GM12874 (cell line): ENCODE measurements at regions not wholly inside any gene's neighbourhood (a gene's known extent, or its start where the extent isn't known, plus 50 kb on each side); places are given as distances from the start of the nearest gene placed in this dataset.

ENCODE experiments used
- CTCF ChIP-seq: IDR thresholded peaks from 2 replicates; pipeline ENCODE4 v1.5.1; 2011; ENCODE audit warnings: low read depth, mild to moderate bottlenecking, control low read depth, low read length, moderate library complexity; ENCODE audit not compliant: insufficient read depth

DNA sequence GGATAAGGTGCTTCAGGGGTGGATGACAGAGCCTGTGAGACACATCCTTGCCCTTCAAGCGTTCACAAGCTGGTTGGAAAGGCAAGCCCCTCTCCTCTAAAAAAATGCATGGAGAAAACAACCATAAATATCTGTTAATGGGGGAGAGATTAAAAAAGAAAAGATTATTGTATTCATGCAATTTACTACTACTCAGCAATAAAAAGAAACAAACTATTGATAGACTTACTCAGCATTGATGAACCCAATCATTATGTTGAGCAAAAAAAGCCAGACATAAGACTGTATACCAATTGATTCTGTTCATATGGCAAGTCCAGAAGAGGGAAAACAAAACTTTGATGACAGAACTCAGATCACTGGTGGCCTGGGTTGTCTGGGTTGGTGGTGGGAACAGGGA is 138.7 kb upstream of the IRF2BP2 start:
- TF ChIP-seq CTCF, result no peak

DNA sequence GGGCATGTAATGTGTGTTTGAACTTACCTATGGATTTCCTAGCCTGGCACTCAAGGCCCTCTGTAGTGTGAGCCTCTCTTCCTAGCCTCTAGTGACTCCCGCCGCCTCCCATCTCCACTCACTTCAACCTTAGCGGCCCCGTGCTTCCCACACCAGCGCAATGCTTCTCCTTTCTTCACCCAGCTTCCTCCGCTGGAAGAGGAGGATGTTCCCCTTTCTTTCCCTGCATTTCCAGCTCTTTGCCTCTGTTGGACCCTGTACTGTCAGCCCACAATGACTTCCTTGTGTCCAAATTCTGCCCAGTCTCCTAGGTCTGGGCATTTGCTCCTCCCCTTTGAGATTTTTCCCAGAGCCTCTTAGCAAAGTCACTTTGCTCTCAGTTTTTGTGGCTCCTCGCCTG is 138.1 kb upstream of the IRF2BP2 start:
- no peak for TF ChIP-seq CTCF

GRCh38 chr1:234746798-234747196 is 136.8 kb upstream of the IRF2BP2 start:
- TF ChIP-seq CTCF, result no peak

- TF ChIP-seq CTCF, result no peak
Observed at GRCh38 chr1:234745844-234746797, 136.1 kb upstream of the IRF2BP2 start.

DNA sequence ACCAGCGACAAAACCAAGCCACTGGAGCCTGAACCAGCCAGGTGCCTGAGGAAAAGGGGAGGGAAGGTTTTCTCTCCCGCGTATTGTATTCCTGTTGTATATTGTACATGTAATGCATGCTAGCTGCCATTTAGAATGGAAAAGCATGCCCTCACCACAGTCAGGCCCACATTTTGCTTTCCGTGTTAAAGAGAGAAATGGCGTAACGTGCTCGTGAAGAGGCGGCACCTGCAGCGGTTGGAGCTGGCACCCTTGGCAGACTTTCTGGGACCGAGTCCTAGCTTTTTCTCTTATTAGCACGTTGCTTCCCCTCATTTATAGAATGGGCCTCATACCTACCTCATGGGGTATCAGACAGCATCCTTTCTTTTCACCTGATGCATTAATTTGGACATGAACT is 135.3 kb upstream of the IRF2BP2 start:
- TF ChIP-seq CTCF, result no peak

DNA sequence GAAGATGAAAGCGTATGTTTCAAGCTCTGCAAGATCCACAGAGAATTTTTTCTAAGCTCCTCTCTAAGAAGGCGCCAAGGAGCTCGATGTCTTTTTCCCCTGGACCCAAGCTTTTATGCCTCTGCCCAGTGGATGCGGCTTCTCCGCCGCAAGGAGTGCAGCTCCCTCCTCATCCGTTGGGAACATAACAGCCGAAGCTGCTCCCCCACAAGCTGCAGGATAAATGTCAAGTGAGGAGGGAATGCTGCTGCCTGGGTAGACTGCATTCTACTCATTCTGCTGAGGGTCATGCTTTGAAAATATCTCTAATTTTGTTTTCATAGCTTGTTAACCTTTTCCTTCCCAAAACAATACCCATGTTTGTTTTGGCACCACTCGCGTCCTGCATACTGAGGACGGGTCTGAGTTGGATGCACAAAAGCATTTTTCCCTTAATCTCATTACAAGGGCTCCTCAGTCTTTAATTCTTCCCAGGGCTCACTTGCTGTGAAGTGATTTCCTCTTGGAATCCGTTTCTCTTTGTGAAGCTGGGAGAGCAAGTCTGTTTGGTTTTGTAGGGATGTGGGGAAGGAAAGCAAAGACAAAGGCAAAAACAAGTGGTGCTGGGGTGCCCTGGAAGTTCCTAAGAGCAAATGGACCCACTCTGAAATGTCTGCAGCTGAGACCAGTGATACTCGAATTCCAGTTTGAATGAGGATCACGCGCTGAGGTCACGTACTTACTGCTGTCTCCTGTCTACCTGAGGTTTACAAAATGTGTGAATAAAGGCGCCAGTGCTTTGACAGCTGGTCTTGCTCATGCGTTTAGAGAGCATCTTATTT is 134.0 kb upstream of the IRF2BP2 start:
- TF ChIP-seq CTCF, result no peak

DNA sequence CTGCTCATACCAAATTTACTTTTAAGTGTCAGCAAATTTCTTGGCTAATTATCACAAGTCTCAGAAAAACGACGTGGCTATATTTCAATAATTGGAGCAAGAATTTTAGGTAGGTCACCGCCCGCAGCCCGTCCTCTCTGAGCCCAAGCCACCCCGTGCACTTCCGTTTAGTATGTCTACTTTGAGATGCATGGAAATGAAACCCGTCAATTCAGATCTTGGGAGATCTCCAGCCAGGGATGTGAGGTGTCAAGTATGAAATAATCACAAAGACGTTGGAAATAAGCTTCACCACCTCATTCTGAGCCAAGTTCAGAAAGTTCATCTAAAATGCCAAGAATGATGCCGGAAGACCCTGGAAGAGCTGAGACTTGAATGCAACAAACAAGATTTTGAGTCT is 132.6 kb upstream of the IRF2BP2 start:
- TF ChIP-seq CTCF, result no peak
